Activated naive CD4-positive, alpha-beta T cell treated with anti-CD3 and anti-CD28 coated beads for 36 hours (primary cell): ENCODE measurements at regions not wholly inside any gene's neighbourhood (a gene's known extent, or its start where the extent isn't known, plus 50 kb on each side); places are given as distances from the start of the nearest gene placed in this dataset.

Experiments used
- CTCF ChIA-PET: fragments of 350-600 bp; sonication (Branson Sonifier 250); formaldehyde crosslinking; loops from one replicate; lab custom pipeline; 2021; ENCODE audit warnings: antibody characterized with exemption; lab: Charles Lee
- DNase-seq: peaks from one replicate; pipeline ENCODE4 v3.0.0-alpha.2; 2020
- H3K27ac Mint-ChIP-seq: one replicate; pipeline ENCODE4 v1.8.0; 2021; ENCODE audit warnings: mild to moderate bottlenecking, mixed read lengths
- H3K27me3 Mint-ChIP-seq: one replicate; pipeline ENCODE4 v1.8.0; 2021; ENCODE audit warnings: low read depth, mixed read lengths
- H3K36me3 Mint-ChIP-seq: one replicate; pipeline ENCODE4 v1.8.0; 2021; ENCODE audit warnings: low read depth, mixed read lengths
- H3K4me1 Mint-ChIP-seq: one replicate; pipeline ENCODE4 v1.8.0; 2021; ENCODE audit warnings: low read depth, mixed read lengths
- H3K4me3 Mint-ChIP-seq: one replicate; pipeline ENCODE4 v1.8.0; 2021; ENCODE audit warnings: mild to moderate bottlenecking, moderate library complexity, mixed read lengths
- H3K9me3 Mint-ChIP-seq: one replicate; pipeline ENCODE4 v1.8.0; 2021; ENCODE audit warnings: mixed read lengths
- intact Hi-C: fragments of 100-400 bp; cut with micrococcal nuclease; formaldehyde crosslinking; loops from one replicate; pipeline ENCODE4 v1.15.1; 2023

- no peak for DNase-seq
- Mint-ChIP-seq H3K27me3 (peaks cover 3% of the 10 kb centered on the region), H3K4me3 (no peak overlapping the region), H3K4me1 (no peaks in the 10 kb centered on the region), H3K36me3 (no peaks in the 10 kb centered on the region), H3K9me3 (no peaks in the 10 kb centered on the region), H3K27ac (no peak overlapping the region)
- CTCF ChIA-PET = no interaction called here
- intact Hi-C loops = no loop called here
Measured at GRCh38 chr4:41426539-41426938, 111.4 kb upstream of the LIMCH1 start.

DNA sequence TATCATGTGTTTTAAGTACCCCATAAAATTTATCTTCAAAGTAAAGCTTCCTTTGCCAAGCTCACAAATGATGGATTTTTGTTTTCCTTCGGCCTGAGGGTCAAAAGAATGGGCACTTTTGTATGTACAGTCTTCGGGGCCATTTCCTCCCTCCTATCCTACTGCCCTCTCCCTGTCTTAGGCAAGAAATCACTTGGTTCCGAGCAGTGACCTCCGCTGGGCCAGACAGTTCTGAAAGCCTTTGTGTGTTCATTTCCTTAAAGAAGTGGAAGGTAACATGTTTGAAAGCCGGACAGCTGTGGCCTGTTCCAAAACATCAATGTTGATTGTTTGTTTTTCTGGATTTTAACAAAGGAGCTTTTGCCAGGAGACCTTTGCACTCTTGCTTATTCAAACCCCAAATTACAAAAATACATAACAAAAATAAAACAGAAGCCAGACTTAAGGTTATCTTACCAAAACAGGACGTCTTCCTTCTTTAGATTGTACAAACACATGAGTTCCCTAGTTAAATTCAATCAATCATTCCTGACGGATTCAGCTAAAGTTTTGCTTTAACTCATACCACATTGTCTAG, 110.6 kb upstream of the LIMCH1 start:
- Mint-ChIP-seq H3K27me3 (peaks cover 5% of the 10 kb centered on the region), H3K4me3 (no peak overlapping the region), H3K36me3 (no peaks in the 10 kb centered on the region), H3K4me1 (no peaks in the 10 kb centered on the region), H3K27ac (no peak overlapping the region), H3K9me3 (no peaks in the 10 kb centered on the region)
- DNase-seq = no peak
- CTCF ChIA-PET = no interaction called here
- intact Hi-C loops = no loop called here

DNA sequence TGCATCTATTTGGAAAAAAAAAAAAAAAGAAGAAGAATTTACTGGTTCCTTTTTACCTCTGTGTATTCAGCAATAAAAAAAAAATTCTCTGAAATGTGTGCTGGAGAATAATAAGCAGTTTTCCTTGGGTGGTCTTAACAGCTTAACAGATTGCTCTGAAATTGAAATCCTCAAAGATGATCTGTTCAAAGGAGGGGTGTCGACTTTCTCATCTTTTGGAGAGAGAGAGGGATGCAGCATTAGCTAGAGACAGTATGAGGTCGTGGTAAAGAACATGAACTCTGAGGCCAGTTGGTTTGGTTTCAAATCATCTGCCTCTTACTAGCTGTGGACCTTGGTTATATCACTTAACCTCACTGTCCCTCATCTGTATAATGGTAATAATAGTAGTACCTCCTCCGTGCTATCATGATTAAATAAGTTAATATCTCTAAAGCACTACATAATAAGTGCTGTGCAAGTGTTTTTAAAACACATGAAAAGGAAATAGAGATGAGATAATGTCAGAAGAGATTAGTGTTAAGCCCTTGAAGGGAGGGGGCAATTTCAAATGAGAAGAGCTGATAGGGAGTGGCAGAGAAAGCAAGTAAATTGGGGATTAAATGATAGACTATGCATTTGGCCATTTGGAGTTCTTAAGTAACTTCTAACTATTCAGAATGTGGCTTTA, 109.9 kb upstream of the LIMCH1 start:
- intact Hi-C loops = no loop called here

DNA sequence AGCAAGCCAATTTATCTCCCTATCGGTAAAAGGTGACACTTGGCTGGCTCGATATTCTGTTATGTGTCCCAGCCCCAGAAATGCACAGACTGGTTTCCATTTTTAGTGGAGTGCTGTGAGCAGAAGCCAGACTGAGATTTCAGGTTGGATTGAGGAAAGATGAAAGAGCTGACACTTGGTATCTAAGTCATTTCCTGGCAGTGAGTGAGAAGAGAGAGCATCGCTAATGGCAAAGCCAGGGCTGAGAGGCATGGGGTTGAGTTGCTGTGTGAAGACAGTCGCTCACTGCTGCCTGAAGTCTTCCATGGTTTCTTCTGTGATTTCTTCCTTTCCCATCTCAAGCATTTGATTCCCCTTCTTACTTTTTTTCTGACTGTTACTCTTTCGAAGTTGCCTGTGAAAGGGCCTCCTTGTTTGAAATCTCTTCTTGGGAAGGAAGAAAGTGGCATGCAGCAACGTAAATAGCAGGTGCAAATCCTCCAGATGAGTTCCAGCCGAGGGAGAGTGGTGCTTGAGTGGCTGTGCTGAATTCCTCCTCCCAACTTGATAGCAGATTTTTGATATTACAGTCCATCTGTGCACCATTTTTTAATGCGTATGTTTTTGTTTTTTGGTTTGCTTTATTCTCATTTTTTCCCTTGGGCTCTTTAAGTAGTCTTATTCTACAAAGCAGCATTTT, 109.2 kb upstream of the LIMCH1 start:
- CTCF ChIA-PET = no interaction called here
- Mint-ChIP-seq H3K27ac (no peak overlapping the region), H3K4me1 (no peaks in the 10 kb centered on the region), H3K36me3 (no peaks in the 10 kb centered on the region), H3K4me3 (no peak overlapping the region), H3K9me3 (no peaks in the 10 kb centered on the region), H3K27me3 (peaks cover 5% of the 10 kb centered on the region)
- no peak for DNase-seq
- intact Hi-C loops = no loop called here

More for the DNA sequence above, 109.9 kb upstream of the LIMCH1 start:
- Mint-ChIP-seq H3K4me3 (no peak overlapping the region), H3K27ac (no peak overlapping the region), H3K27me3 (peaks cover 5% of the 10 kb centered on the region), H3K9me3 (no peaks in the 10 kb centered on the region), H3K4me1 (no peaks in the 10 kb centered on the region), H3K36me3 (no peaks in the 10 kb centered on the region)
- no peak for DNase-seq
- CTCF ChIA-PET = no interaction called here

GRCh38 chr4:41429280-41429669, 108.7 kb upstream of the LIMCH1 start:
- Mint-ChIP-seq H3K4me1 (no peaks in the 10 kb centered on the region), H3K4me3 (no peak overlapping the region), H3K9me3 (no peaks in the 10 kb centered on the region), H3K27me3 (peaks cover 5% of the 10 kb centered on the region), H3K36me3 (no peaks in the 10 kb centered on the region), H3K27ac (no peak overlapping the region)
- CTCF ChIA-PET = no interaction called here
- intact Hi-C loops = no loop called here
- DNase-seq = no peak

GRCh38 chr4:41430792-41431191, 107.2 kb upstream of the LIMCH1 start:
- Mint-ChIP-seq H3K4me1 (no peaks in the 10 kb centered on the region), H3K27ac (no peak overlapping the region), H3K4me3 (no peak overlapping the region), H3K36me3 (no peaks in the 10 kb centered on the region), H3K27me3 (peaks cover 5% of the 10 kb centered on the region), H3K9me3 (no peaks in the 10 kb centered on the region)
- CTCF ChIA-PET = no interaction called here
- DNase-seq = no peak
- intact Hi-C loops = no loop called here

DNA sequence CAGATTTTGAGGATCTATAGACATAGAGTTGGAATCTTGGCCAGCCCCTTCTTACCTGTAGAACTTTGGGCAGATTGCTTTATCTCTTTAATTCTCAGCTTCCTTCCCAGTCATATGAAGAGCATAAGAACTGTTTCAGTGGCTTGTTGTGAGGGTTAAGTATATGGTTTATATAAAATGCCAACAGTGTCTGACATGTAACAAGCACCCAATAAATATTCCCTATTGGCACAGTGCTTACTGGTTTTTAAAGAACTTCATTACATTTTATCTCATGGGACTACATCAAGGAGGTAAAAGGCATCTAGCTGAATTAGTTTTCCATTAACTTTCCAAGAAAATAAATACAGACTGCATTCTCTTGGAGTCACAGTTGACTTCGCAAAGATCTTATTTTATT, 106.7 kb upstream of the LIMCH1 start:
- Mint-ChIP-seq H3K27ac (no peak overlapping the region), H3K27me3 (peaks cover 5% of the 10 kb centered on the region), H3K9me3 (no peaks in the 10 kb centered on the region), H3K4me1 (no peaks in the 10 kb centered on the region), H3K36me3 (no peaks in the 10 kb centered on the region), H3K4me3 (no peak overlapping the region)
- intact Hi-C loops = no loop called here
- DNase-seq = no peak
- CTCF ChIA-PET = no interaction called here

DNA sequence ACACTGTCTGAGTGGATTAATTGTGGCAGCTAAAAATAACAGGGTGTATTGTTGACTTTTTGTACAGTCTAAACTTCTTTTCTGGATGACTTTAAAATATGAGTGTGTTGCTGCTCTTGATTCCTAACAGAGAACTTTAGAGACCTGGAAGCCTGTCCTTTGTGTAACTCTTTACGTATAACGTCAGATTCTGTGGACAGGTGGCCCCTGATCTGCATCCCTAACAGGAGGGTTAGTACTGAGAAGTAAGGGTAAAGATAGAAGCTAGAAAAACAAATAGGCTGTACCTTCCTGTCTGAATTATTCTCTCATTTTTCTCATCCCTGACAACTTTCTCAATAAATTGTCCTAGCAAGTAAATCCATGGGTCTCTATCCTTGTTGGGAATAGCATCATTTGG, 105.7 kb upstream of the LIMCH1 start:
- no peaks in the 10 kb centered on the region for H3K4me1 Mint-ChIP-seq
- H3K9me3 Mint-ChIP-seq = no peaks in the 10 kb centered on the region
- peaks cover 5% of the 10 kb centered on the region for H3K27me3 Mint-ChIP-seq
- H3K4me3 Mint-ChIP-seq = no peak overlapping the region
- intact Hi-C loops = no loop called here
- no peak overlapping the region for H3K27ac Mint-ChIP-seq
- DNase-seq = no peak
- no peaks in the 10 kb centered on the region for H3K36me3 Mint-ChIP-seq
- CTCF ChIA-PET = no interaction called here

DNA sequence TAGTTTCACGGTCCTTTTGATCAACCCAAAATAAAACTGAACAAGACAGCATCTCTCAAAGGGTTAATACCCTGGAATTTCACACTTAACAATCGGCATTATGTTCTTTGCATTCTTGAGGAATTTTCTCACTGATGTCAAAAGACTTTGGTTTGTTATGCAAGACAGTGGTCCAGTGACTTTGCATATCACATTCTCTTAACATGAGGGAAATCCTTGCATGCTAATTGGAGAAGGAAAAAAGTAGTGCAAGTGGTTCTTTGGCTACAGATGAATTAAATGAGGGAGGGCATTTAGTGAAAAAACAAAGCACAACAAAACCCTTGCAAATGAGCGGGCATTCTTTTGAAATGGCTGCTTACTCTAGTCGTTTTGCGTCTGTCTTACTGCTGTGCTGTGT, 105.1 kb upstream of the LIMCH1 start:
- H3K27ac Mint-ChIP-seq = no peak overlapping the region
- no peaks in the 10 kb centered on the region for H3K9me3 Mint-ChIP-seq
- H3K4me1 Mint-ChIP-seq = no peaks in the 10 kb centered on the region
- no peak overlapping the region for H3K4me3 Mint-ChIP-seq
- DNase-seq = no peak
- H3K27me3 Mint-ChIP-seq = peaks cover 2% of the 10 kb centered on the region
- intact Hi-C loops = no loop called here
- CTCF ChIA-PET = no interaction called here
- no peaks in the 10 kb centered on the region for H3K36me3 Mint-ChIP-seq

GRCh38 chr4:41433361-41433760, 104.6 kb upstream of the LIMCH1 start:
- Mint-ChIP-seq H3K4me3 (no peak overlapping the region), H3K4me1 (no peaks in the 10 kb centered on the region), H3K27ac (no peak overlapping the region), H3K27me3 (peaks cover 2% of the 10 kb centered on the region), H3K36me3 (no peaks in the 10 kb centered on the region), H3K9me3 (no peaks in the 10 kb centered on the region)
- intact Hi-C loops = no loop called here
- no peak for DNase-seq
- CTCF ChIA-PET = no interaction called here

GRCh38 chr4:41435510-41435909, 102.4 kb upstream of the LIMCH1 start:
- Mint-ChIP-seq H3K9me3 (no peaks in the 10 kb centered on the region), H3K36me3 (no peaks in the 10 kb centered on the region), H3K4me1 (no peaks in the 10 kb centered on the region), H3K27me3 (peaks cover 2% of the 10 kb centered on the region), H3K27ac (no peak overlapping the region), H3K4me3 (no peak overlapping the region)
- intact Hi-C loops = no loop called here
- DNase-seq = no peak
- CTCF ChIA-PET = interaction anchor here (0.6 kb wide), 1 partner anchor 32 kb away, joined by 3 read pairs; no protein-coding TSS in a partner anchor

DNA sequence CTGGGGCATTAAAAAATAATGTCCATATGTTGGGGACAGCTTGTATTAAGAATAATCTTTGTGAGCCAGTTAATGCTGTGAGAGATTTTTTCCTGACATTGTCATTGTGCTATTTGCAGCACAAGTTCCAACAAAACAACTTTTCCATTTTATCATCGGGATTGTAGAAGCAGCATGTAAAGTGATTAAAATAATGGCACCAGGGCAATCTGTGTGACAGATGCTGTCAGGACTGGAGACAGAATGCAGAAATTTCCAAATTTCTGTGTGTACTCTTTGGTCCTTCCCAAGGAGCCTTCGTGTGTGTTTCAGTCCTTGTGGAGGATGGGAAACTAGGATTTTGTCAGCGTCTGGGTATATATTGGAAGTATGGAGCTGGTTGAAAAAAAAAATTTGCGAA, 101.5 kb upstream of the LIMCH1 start:
- Mint-ChIP-seq H3K27me3 (peaks cover 2% of the 10 kb centered on the region), H3K27ac (no peak overlapping the region), H3K36me3 (no peaks in the 10 kb centered on the region), H3K4me1 (no peaks in the 10 kb centered on the region), H3K4me3 (no peak overlapping the region), H3K9me3 (no peaks in the 10 kb centered on the region)
- DNase-seq = no peak
- CTCF ChIA-PET = no interaction called here
- intact Hi-C loops = no loop called here

DNA sequence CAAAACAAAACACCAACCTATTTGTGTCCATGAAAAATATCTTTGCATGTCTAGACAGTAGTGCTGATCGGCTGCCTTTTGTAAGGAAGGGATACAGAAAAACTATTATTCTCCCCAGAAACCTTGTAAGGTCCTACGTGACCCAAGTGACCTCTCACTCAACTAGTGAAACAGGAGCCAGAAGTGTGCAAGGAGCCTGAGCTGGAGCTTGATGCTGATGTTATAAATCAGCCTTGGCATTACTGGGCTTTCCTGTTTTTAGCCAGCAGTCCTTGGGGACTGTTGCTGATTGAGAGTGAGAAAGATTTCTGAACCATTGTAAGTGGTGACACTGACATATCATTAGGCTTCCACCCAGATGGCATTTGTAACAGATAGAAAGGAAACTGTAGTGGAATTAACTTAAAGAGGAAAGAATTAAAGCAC, 100.8 kb upstream of the LIMCH1 start:
- no peak overlapping the region for H3K4me3 Mint-ChIP-seq
- H3K9me3 Mint-ChIP-seq = no peaks in the 10 kb centered on the region
- no peaks in the 10 kb centered on the region for H3K4me1 Mint-ChIP-seq
- DNase-seq = no peak
- CTCF ChIA-PET = no interaction called here
- H3K27me3 Mint-ChIP-seq = peaks cover 1% of the 10 kb centered on the region
- H3K27ac Mint-ChIP-seq = no peak overlapping the region
- intact Hi-C loops = no loop called here
- H3K36me3 Mint-ChIP-seq = no peaks in the 10 kb centered on the region
